ENCODE measurements at regions not wholly inside any gene's neighbourhood (a gene's known extent, or its start where the extent isn't known, plus 50 kb on each side); places are given as distances from the start of the nearest gene placed in this dataset.

GRCh38 chr12:3931776-3932175 lies 58.6 kb upstream of the PARP11 start:
- TF ChIP-seq IRF3 (IDR thresholded peaks at IDR 0.05) (no peak), ZSCAN29 (IDR thresholded peaks at IDR 0.05) (no peak), HCFC1 (IDR thresholded peaks at IDR 0.05; ENCODE audit: low read length) (no peak), MEF2B (IDR thresholded peaks at IDR 0.05; ENCODE audit: partially characterized antibody, poor library complexity, severe bottlenecking) (no peak), RUNX3 (IDR thresholded peaks at IDR 0.05; ENCODE audit: low read length) (no peak), DPF2 (IDR thresholded peaks at IDR 0.05) (no peak), PML (IDR thresholded peaks at IDR 0.05; ENCODE audit: low read length) (no peak), SP1 (IDR thresholded peaks at IDR 0.05; ENCODE audit: low read depth, low read length) (no peak), RELB (IDR thresholded peaks at IDR 0.05; ENCODE audit: low read depth) (no peak), ELK1 (IDR thresholded peaks at IDR 0.05; ENCODE audit: low read depth, low read length) (no peak), PRDM15 (CRISPR knock-in tag; IDR thresholded peaks at IDR 0.05) (no peak), ATF7 (IDR thresholded peaks at IDR 0.05; ENCODE audit: low read depth) (no peak)
- Histone ChIP-seq H3K36me3 (ENCODE audit: control insufficient read depth in 2 of 2, insufficient read depth in 2 of 2, low read length in 1 of 2) (no peaks in the 10 kb centered on the region), H3K27me3 (replicated peaks in 1 of 2; ENCODE audit: control insufficient read depth in 2 of 2, insufficient read depth in 2 of 2, low read length in 1 of 2) (peaks cover 5 to 9% of the 10 kb centered on the region in 2 experiments), H3K4me2 (ENCODE audit: control insufficient read depth, insufficient read depth) (no peak overlapping the region), H4K20me1 (ENCODE audit: control insufficient read depth, insufficient read depth) (no peaks in the 10 kb centered on the region), H3K4me3 (no peak overlapping the region), H3K79me2 (ENCODE audit: control insufficient read depth, insufficient read depth, low read length) (no peaks in the 10 kb centered on the region), H3K4me1 (ENCODE audit: control insufficient read depth, insufficient read depth, low read length) (no peaks in the 10 kb centered on the region), H3K9me3 (replicated peaks; ENCODE audit: control insufficient read depth, insufficient read depth, low read length) (no peaks in the 10 kb centered on the region), H2AFZ (ENCODE audit: control insufficient read depth, low read depth, low read length) (no peak overlapping the region), H3K27ac (ENCODE audit: control insufficient read depth, insufficient read depth) (no peak overlapping the region), H3K9ac (ENCODE audit: control insufficient read depth, insufficient read depth, low read length) (no peak overlapping the region)
- ChIA-PET RAD21 (ENCODE audit: unreplicated experiment) (no interaction called here), POLR2A (no interaction called here), SMC1A (ENCODE audit: uncharacterized antibody, unreplicated experiment) (no interaction called here), CTCF (interaction anchor here (1.3 kb wide), 1 partner anchor 32 kb away, joined by 3 read pairs; no protein-coding TSS in a partner anchor)
- ATAC-seq (no peak), FAIRE-seq (no peak), DNase-seq (ENCODE audit: low read depth, low spot score) (no peak)
- in situ Hi-C loops (cut with MboI) = no loop called here
- WGBS (ENCODE audit: insufficient coverage, insufficient replicate concordance, low lambda C conversion rate, missing lambda C conversion rate) = 44% methylated on average over 5 of the region's 5 CpGs
- intact Hi-C loops (cut with micrococcal nuclease; ENCODE audit: unreplicated experiment) = no loop called here
- BruUV-seq (replicated peaks) = no TSS peak
